Bronchial epithelial cell (primary cell): ENCODE measurements at regions not wholly inside any gene's neighbourhood (a gene's known extent, or its start where the extent isn't known, plus 50 kb on each side); places are given as distances from the start of the nearest gene placed in this dataset.
"Not testable (repeated sequence)": the region's sequence is repeated elsewhere in the genome, so short reads cannot be mapped to it uniquely, and the experiment has no call there.

Experiments used
- DNase-seq: peaks from one replicate; pipeline ENCODE4 v3.0.0-alpha.2; 2010; ENCODE audit warnings: low read depth
- FAIRE-seq: peaks from 2 replicates; lab custom pipeline; 2011; peaks lifted over from hg19 to GRCh38; lab: Jason Lieb, UNC
- H3K27me3 ChIP-seq: 2 replicates; pipeline ENCODE4 v1.5.1; 2011; ENCODE audit warnings: low read length; ENCODE audit not compliant: control insufficient read depth, insufficient read depth
- H3K36me3 ChIP-seq: 2 replicates; pipeline ENCODE4 v1.5.1; 2011; ENCODE audit warnings: low read length; ENCODE audit not compliant: control insufficient read depth, insufficient read depth
- H3K4me3 ChIP-seq: 2 replicates; pipeline ENCODE4 v1.5.1; 2011; ENCODE audit warnings: mild to moderate bottlenecking, low read depth, low read length, control low read depth
- CTCF ChIP-seq: IDR thresholded peaks from 2 replicates; pipeline ENCODE4 v1.5.1; 2011; ENCODE audit warnings: mild to moderate bottlenecking, moderate library complexity, low read length, control low read depth, inconsistent platforms; ENCODE audit not compliant: insufficient read depth, severe bottlenecking

DNA sequence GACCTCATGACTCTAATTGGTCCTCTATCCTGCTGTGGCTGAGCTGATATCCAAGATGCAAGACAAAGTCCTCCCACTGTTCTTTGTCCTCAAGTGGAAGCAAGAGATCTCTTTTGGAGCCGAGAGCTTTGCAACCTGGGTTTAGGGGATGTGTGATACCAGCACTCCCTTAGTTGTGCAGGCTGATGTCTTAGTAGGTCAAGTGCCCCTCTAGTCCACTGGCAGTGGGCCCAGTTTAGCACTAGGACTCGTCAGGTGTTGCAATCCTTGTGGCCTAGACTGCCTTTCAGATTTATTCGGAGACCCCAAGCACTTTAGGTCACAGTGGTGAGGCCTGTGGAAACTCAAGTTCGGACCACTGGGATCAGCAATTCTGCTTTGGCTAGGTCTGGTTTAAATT, 64.0 kb downstream of the GPRASP3 start:
- FAIRE-seq, result no peak
- Histone ChIP-seq H3K27me3 (no peaks in the 10 kb centered on the region), H3K4me3 (no peak overlapping the region), H3K36me3 (no peaks in the 10 kb centered on the region)
- no peak for TF ChIP-seq CTCF
- DNase-seq, result no peak

- H3K27me3 ChIP-seq, result no peaks in the 10 kb centered on the region
- H3K4me3 ChIP-seq, result no peak overlapping the region
- DNase-seq, result no peak
- H3K36me3 ChIP-seq, result no peaks in the 10 kb centered on the region
- no peak for TF ChIP-seq CTCF
- no peak for FAIRE-seq
Observed at GRCh38 chrX:102787283-102787682, 66.7 kb downstream of the GPRASP3 start.

DNA sequence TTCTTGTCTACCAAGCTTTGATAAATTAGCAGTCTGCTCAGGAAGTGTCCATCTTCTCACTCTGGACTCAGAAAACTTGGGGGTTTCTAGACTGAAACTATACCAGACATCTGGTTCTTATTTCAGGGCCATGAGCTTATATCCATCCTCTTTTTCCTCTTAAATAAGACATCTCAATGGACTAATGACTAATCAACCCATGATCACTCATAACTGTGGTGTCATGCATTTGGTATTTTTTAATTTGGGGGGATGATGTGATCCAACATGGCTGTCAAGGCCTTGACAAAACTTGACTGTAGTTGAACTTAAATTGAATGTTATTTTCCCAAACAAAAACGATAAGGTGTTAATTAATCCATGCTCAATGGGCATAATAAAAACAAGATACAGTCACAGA, 87.8 kb downstream of the GPRASP3 start:
- no peak for FAIRE-seq
- no peak for TF ChIP-seq CTCF
- Histone ChIP-seq H3K4me3 (no peak overlapping the region), H3K36me3 (no peaks in the 10 kb centered on the region), H3K27me3 (no peaks in the 10 kb centered on the region)
- peak; percentile 28 for DNase-seq

DNA sequence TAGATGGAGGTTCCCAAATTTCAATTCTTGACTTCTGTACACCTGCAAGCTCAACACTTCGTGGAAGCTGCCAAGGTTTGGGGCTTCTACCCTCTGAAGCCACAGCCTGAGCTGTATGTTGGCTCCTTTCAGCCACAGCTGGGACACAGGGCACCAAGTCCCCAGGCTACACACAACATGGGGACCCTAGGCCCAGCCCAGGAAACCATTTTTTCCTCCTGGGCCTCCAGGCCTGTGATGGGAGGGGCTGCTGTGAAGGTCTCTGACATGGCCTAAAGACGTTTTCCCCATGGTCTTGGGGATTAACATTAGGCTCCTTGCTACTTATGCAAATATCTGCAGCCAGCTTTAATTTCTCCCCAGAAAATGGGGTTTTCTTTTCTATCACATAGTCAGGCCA, 97.7 kb downstream of the GPRASP3 start:
- not testable (repeated sequence) for H3K4me3 ChIP-seq, H3K27me3 ChIP-seq, FAIRE-seq, DNase-seq, H3K36me3 ChIP-seq

DNA sequence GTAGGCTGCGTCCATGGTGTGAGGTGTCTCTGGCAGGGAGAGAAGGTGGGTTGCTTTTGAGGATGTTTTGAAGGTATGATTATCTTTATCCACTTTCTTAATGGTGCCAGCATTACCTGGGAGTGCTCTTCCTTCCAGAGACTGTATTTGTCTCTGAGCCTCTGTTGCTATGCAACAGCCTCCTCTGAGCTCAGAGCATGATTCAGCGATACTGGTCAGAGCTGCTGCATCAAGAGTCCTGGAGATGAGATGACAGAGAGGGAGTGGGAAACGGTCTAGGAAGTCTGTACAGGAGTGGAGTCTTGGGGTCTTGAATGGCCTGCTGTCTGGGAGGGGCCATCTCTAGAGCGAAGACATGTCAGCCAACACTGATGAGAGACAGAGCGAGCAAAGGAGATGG, 104.4 kb upstream of the RAB40AL start:
- FAIRE-seq, result peak; percentile 40
- peak; percentile 64 for DNase-seq
- no peak for TF ChIP-seq CTCF
- Histone ChIP-seq H3K27me3 (no peaks in the 10 kb centered on the region), H3K36me3 (no peaks in the 10 kb centered on the region), H3K4me3 (no peak overlapping the region)

GRCh38 chrX:102833136-102833535, 103.9 kb upstream of the RAB40AL start:
- FAIRE-seq, result no peak
- H3K36me3 ChIP-seq, result no peaks in the 10 kb centered on the region
- no peak for TF ChIP-seq CTCF
- H3K4me3 ChIP-seq, result no peak overlapping the region
- no peak for DNase-seq
- no peaks in the 10 kb centered on the region for H3K27me3 ChIP-seq
